Upper lobe of left lung (tissue), 4 donors: ENCODE measurements at regions not wholly inside any gene's neighbourhood (a gene's known extent, or its start where the extent isn't known, plus 50 kb on each side); places are given as distances from the start of the nearest gene placed in this dataset.

ENCODE experiments used
- EP300 ChIP-seq, 4 donors: sonication (generic); formaldehyde crosslinking; IDR thresholded peaks; one replicate each; pipeline ENCODE4 v1.5.1; 2017; ENCODE audit warnings: antibody characterized with exemption in 4 of 4, control low read depth in 2 of 4
- POLR2A ChIP-seq, 4 donors: fragments of 450-650 bp; IDR thresholded peaks; one replicate each; pipeline ENCODE4 v1.5.1; 2016 to 2017; ENCODE audit warnings: antibody characterized with exemption in 4 of 4, mild to moderate bottlenecking in 2 of 4
- POLR2AphosphoS5 ChIP-seq, 2 donors: sonication (generic); formaldehyde crosslinking; IDR thresholded peaks; one replicate each; pipeline ENCODE4 v1.5.1; 2017; ENCODE audit warnings: antibody characterized with exemption in 2 of 2
- TF ChIP-seq, protein P1 (sequence below), 6 experiments: fragments of 450-650 bp in 4 of 6; fragments of 200-600 bp in 2 of 6; sonication (generic) in 2 of 6; IDR thresholded peaks; one replicate each; pipeline ENCODE4 v1.5.1; 2016 to 2019; ENCODE audit warnings: antibody characterized with exemption in 6 of 6

DNA sequence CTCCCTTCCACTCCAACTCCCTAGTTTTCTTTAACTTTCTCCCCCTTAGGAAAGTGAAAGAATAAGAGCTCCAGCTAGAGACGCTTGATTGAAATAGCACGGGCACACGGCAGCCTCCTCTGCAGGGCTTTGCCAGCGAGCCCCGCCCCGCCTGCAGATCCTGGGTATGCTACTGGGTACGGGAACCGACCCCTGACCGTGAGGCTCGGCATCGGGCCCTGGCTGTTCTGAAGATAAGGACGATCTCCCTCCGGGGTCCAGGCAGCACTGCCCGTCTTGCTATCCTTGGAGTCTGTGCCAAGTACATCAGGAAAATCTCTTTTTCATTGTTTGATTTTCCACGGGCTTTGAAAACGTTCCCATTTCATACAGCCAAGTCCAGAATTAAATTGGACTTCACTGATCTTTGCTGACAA lies 284.5 kb downstream of the MTX2 start:
- TF ChIP-seq EP300 (IDR thresholded peaks at IDR 0.05) (no peak), POLR2A (IDR thresholded peaks at IDR 0.05) (no peak), POLR2AphosphoS5 (IDR thresholded peaks at IDR 0.05) (no peak)
- TF ChIP-seq, protein P1, sequence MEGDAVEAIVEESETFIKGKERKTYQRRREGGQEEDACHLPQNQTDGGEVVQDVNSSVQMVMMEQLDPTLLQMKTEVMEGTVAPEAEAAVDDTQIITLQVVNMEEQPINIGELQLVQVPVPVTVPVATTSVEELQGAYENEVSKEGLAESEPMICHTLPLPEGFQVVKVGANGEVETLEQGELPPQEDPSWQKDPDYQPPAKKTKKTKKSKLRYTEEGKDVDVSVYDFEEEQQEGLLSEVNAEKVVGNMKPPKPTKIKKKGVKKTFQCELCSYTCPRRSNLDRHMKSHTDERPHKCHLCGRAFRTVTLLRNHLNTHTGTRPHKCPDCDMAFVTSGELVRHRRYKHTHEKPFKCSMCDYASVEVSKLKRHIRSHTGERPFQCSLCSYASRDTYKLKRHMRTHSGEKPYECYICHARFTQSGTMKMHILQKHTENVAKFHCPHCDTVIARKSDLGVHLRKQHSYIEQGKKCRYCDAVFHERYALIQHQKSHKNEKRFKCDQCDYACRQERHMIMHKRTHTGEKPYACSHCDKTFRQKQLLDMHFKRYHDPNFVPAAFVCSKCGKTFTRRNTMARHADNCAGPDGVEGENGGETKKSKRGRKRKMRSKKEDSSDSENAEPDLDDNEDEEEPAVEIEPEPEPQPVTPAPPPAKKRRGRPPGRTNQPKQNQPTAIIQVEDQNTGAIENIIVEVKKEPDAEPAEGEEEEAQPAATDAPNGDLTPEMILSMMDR (IDR thresholded peaks at IDR 0.05): no peak
